Fibroblast of mammary gland (primary cell): ENCODE measurements at regions not wholly inside any gene's neighbourhood (a gene's known extent, or its start where the extent isn't known, plus 50 kb on each side); places are given as distances from the start of the nearest gene placed in this dataset.

Experiments
- DNase-seq: peaks from one replicate; pipeline ENCODE4 v3.0.0-alpha.2; 2010; ENCODE audit warnings: low read depth
- H3K4me3 ChIP-seq: 2 replicates; pipeline ENCODE4 v1.5.1; 2011; ENCODE audit warnings: low read depth, mild to moderate bottlenecking, low read length, moderate library complexity; ENCODE audit not compliant: control insufficient read depth
- CTCF ChIP-seq: conservative IDR thresholded peaks from 2 replicates; pipeline ENCODE4 v1.5.1; 2011; ENCODE audit warnings: low read depth, low read length, inconsistent platforms; ENCODE audit not compliant: control insufficient read depth, insufficient read depth

GRCh38 chr1:185458670-185459069 is 141.6 kb upstream of the IVNS1ABP start:
- DNase-seq: no peak
- TF ChIP-seq CTCF: no peak
- H3K4me3 ChIP-seq: no peak overlapping the region

GRCh38 chr1:185453496-185454192 is 136.6 kb upstream of the IVNS1ABP start:
- TF ChIP-seq CTCF: no peak
- H3K4me3 ChIP-seq: no peak overlapping the region
- no peak for DNase-seq

- TF ChIP-seq CTCF: no peak
- H3K4me3 ChIP-seq: no peak overlapping the region
- no peak for DNase-seq
Measured at GRCh38 chr1:185450917-185451316, 133.9 kb upstream of the IVNS1ABP start.

- no peak for TF ChIP-seq CTCF
- DNase-seq: no peak
- no peak overlapping the region for H3K4me3 ChIP-seq
Measured at GRCh38 chr1:185450060-185450788, 133.2 kb upstream of the IVNS1ABP start.

GRCh38 chr1:185449378-185450059 is 132.5 kb upstream of the IVNS1ABP start:
- no peak for DNase-seq
- no peak for TF ChIP-seq CTCF
- no peak overlapping the region for H3K4me3 ChIP-seq

DNA sequence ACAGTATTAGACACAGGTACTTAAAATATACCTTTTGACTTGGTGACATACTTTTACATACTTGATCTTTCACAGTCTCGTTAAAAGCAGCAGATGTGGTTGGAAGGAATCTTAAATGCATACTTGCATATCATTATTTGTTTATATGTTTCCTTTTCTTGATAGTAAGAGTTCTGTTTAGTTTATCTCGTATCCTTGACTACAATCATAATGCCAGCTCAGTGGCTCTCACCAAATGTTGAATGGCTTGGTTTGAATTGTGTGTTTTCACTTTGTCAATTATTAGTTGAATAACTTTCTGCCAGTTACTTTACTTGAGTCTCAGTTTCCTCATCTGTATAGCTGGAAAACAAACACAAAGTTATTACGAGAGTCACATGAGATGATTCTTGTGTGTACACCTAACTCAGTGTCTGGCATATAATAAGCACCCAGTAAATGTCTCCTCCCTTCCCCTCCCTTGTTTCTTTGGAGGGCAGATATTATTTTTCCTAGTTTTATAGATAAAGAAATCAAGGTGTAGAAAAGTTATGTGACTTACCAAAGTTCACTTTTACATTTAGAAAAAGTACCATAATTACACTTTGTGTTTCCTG is 131.6 kb upstream of the IVNS1ABP start:
- TF ChIP-seq CTCF: no peak
- no peak for DNase-seq
- no peak overlapping the region for H3K4me3 ChIP-seq
